ENCODE measurements at regions not wholly inside any gene's neighbourhood (a gene's known extent, or its start where the extent isn't known, plus 50 kb on each side); places are given as distances from the start of the nearest gene placed in this dataset.

DNA sequence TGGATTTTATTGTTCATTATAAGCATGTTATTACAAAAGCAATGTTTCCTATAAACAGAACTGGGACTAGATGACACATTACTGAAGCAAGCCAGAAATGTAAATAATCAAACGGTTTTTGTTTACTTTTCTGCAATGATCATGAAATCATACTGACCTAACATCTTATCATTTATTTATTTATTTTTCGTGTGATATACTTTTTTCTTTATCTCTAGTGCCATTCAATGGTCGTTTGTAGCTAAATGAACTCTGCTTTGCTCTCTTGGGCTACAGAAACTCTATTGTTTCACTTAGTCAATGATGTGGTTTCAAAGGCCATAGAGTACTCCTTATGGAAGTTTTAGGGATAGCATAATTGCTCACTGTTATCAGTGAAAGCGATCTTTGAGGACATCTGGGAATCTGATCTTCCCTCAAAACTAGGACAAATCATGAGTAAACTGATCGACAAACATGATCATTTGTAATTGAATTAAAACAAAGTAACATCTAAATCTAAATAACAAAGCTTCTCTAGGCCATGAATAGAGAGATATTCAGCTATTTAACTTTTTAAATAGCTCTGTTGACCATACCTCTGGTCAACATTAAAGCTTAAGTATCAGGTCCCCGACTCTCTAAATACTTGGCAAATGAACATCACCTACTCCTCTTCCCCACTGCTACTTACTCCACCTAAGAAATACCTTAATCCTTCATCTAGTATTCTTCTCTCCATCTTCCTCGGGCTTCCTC, 933.4 kb downstream of the TFAP2A start:
- intact Hi-C loops (cut with micrococcal nuclease) = no loop called here
- H3K27ac Mint-ChIP-seq = no peak overlapping the region
- H3K36me3 Mint-ChIP-seq (ENCODE audit: low read depth) = no peaks in the 10 kb centered on the region
- H3K27me3 Mint-ChIP-seq = no peaks in the 10 kb centered on the region
- H3K4me3 Mint-ChIP-seq = no peak overlapping the region
- H3K4me1 Mint-ChIP-seq (ENCODE audit: low read depth) = no peaks in the 10 kb centered on the region
- H3K9me3 Mint-ChIP-seq = no peaks in the 10 kb centered on the region

GRCh38 chr6:9468277-9468676, 946.6 kb downstream of the TFAP2A start:
- H3K4me3 Mint-ChIP-seq = no peak overlapping the region
- H3K9me3 Mint-ChIP-seq = no peaks in the 10 kb centered on the region
- H3K36me3 Mint-ChIP-seq (ENCODE audit: low read depth) = no peaks in the 10 kb centered on the region
- no peaks in the 10 kb centered on the region for H3K4me1 Mint-ChIP-seq (ENCODE audit: low read depth)
- intact Hi-C loops (cut with micrococcal nuclease) = no loop called here
- H3K27me3 Mint-ChIP-seq = no peaks in the 10 kb centered on the region
- no peak overlapping the region for H3K27ac Mint-ChIP-seq

DNA sequence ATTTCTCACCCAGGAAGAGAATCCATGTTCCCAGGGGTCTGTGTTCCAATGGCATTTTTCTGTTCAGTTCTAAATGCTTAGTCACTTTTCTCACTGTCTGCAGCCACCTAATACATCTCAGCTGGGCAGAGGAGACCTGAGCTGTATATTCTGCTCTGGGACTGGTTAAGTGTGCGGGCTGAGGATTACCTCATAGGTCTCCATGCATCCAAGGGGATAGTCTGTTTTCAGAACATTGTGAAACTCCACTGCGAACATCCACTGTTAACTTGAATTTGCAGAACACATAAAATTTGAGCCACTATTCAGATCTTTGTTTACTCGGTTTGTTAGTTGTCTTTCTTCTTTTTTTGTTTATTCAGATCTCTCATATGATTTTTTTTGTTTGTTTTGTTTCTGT, 947.1 kb downstream of the TFAP2A start:
- Mint-ChIP-seq H3K36me3 (ENCODE audit: low read depth) (no peaks in the 10 kb centered on the region), H3K9me3 (no peaks in the 10 kb centered on the region), H3K27ac (no peak overlapping the region), H3K27me3 (no peaks in the 10 kb centered on the region), H3K4me3 (no peak overlapping the region), H3K4me1 (ENCODE audit: low read depth) (no peaks in the 10 kb centered on the region)
- intact Hi-C loops (cut with micrococcal nuclease) = no loop called here

- intact Hi-C loops (cut with micrococcal nuclease) = no loop called here
- Mint-ChIP-seq H3K27me3 (no peaks in the 10 kb centered on the region), H3K4me3 (no peak overlapping the region), H3K36me3 (ENCODE audit: low read depth) (no peaks in the 10 kb centered on the region), H3K27ac (no peak overlapping the region), H3K4me1 (ENCODE audit: low read depth) (no peaks in the 10 kb centered on the region), H3K9me3 (no peaks in the 10 kb centered on the region)
These were observed 950.3 kb downstream of the TFAP2A start for GRCh38 chr6:9464583-9464982.

DNA sequence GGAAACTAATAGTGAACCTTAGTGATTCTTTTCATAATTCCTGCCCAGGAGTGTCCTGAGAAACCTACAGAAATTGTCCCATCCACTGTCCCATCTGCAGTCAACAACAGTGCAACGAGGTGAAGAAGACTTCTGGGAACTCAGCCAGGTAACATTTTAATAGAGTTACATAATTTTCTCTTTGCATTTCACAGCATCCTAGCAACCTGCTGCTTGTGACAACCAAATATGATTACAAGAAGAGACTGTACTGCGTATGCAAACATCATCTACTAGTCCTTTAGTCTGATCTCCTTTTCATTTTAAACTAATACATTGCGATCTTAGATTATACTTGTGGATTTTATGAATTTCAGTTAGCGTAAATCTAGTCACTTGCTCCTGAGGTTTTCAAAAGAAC, 951.6 kb downstream of the TFAP2A start:
- intact Hi-C loops (cut with micrococcal nuclease) = no loop called here
- H3K4me3 Mint-ChIP-seq = no peak overlapping the region
- no peaks in the 10 kb centered on the region for H3K36me3 Mint-ChIP-seq (ENCODE audit: low read depth)

GRCh38 chr6:9461188-9461587, 953.7 kb downstream of the TFAP2A start:
- Mint-ChIP-seq H3K4me1 (ENCODE audit: low read depth) (no peaks in the 10 kb centered on the region), H3K27ac (no peak overlapping the region), H3K4me3 (no peak overlapping the region), H3K27me3 (no peaks in the 10 kb centered on the region), H3K9me3 (no peaks in the 10 kb centered on the region), H3K36me3 (ENCODE audit: low read depth) (no peaks in the 10 kb centered on the region)
- intact Hi-C loops (cut with micrococcal nuclease) = no loop called here

More for the DNA sequence above, 951.6 kb downstream of the TFAP2A start:
- Mint-ChIP-seq H3K27ac (no peak overlapping the region), H3K27me3 (no peaks in the 10 kb centered on the region), H3K9me3 (no peaks in the 10 kb centered on the region), H3K4me1 (ENCODE audit: low read depth) (no peaks in the 10 kb centered on the region)

DNA sequence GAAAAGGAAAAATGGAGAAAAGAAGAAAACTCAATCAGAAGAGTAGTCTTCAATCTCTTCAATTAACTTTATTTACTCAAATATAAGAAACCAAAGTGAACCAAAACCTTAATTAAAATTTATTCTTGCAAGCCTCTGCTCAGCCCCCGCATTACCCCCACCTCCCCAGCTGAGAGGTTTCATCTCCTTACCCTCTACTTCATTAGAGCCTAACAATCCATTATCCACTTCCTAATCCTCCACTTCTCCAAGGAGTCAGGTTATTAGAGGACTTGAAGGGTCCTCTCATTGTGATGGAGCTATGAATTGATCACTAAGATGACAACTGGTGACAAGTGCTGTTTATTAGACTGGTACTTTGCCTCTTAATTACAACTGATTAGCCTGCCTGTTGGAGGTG, 956.5 kb downstream of the TFAP2A start:
- Mint-ChIP-seq H3K27ac (no peak overlapping the region), H3K27me3 (no peaks in the 10 kb centered on the region)
- intact Hi-C loops (cut with micrococcal nuclease) = no loop called here

DNA sequence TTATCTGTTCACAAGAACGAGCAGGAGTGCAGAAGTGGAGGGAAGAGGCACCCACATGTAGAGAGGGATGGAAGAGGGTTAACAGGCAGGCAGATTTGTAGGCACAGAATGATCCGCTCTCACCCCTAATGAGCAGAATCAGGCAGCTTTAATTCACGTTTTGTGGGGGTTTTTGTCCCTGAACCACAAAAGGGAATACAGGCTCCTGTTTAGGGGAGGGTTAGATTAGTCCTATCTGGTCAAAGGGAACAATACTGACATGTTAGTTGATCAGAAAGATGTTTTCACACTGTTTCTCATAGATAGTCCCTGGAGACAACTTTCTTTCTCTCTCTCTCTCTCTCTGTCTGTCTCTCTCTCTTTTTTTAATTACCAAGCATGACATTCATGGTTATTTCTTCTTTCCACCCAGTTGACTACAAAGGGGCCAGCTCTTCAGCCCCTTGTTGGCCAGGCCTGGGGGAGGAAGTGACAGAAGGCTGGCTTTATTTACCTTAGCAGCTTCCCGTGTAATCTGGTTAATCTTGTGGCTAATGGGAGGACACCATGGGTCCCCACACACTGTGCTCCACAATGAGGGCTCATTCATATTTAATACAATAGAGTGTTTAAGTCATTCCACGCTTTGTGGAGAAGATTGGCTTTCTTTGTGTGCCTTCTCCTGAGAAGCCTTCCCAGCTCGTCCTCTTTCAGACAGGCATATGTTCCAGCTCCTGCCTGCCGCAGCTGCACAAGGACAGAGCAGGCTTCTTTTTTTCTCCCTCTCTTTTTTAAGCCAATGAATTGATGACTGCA, 958.8 kb downstream of the TFAP2A start:
- H3K4me3 Mint-ChIP-seq = no peak overlapping the region
- no peaks in the 10 kb centered on the region for H3K9me3 Mint-ChIP-seq
- H3K36me3 Mint-ChIP-seq (ENCODE audit: low read depth) = no peaks in the 10 kb centered on the region
- H3K4me1 Mint-ChIP-seq (ENCODE audit: low read depth) = no peaks in the 10 kb centered on the region
- H3K27me3 Mint-ChIP-seq = no peaks in the 10 kb centered on the region
- H3K27ac Mint-ChIP-seq = no peak overlapping the region
- intact Hi-C loops (cut with micrococcal nuclease) = no loop called here

More for the DNA sequence above, 956.5 kb downstream of the TFAP2A start:
- no peaks in the 10 kb centered on the region for H3K9me3 Mint-ChIP-seq
- H3K4me3 Mint-ChIP-seq = no peak overlapping the region
- H3K36me3 Mint-ChIP-seq (ENCODE audit: low read depth) = no peaks in the 10 kb centered on the region
- no peaks in the 10 kb centered on the region for H3K4me1 Mint-ChIP-seq (ENCODE audit: low read depth)

- intact Hi-C loops (cut with micrococcal nuclease) = no loop called here
- Mint-ChIP-seq H3K4me1 (ENCODE audit: low read depth) (no peaks in the 10 kb centered on the region), H3K4me3 (no peak overlapping the region), H3K27me3 (no peaks in the 10 kb centered on the region), H3K27ac (no peak overlapping the region), H3K36me3 (ENCODE audit: low read depth) (no peaks in the 10 kb centered on the region), H3K9me3 (peaks cover 22% of the 10 kb centered on the region)
These were observed 975.1 kb downstream of the TFAP2A start for GRCh38 chr6:9439621-9440330.

GRCh38 chr6:9437836-9438235, 977.0 kb downstream of the TFAP2A start:
- H3K9me3 Mint-ChIP-seq = peaks cover 4% of the 10 kb centered on the region

DNA sequence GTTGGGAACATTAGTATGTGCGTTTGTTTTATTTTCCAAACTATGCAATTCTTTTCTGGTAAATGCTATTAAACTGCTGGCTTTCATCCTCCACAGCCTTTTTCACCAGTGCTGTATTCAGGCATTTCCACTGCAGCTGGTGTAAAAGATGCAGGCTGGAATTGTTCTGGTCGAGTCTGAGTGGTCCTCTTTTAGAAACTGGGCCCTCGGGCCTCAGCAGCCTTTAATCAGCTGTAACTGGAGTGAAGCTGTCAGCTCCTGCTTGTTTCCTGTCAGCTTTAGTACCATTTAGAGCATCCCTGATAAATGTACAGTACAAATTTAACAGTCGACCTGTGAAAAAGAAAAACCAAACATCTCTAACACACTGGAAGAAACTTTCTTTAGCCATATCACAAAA, 979.6 kb downstream of the TFAP2A start:
- Mint-ChIP-seq H3K9me3 (no peaks in the 10 kb centered on the region), H3K36me3 (ENCODE audit: low read depth) (no peaks in the 10 kb centered on the region), H3K4me3 (no peak overlapping the region), H3K4me1 (ENCODE audit: low read depth) (no peaks in the 10 kb centered on the region), H3K27ac (no peak overlapping the region), H3K27me3 (no peaks in the 10 kb centered on the region)
- intact Hi-C loops (cut with micrococcal nuclease) = no loop called here

More at GRCh38 chr6:9437836-9438235, 977.0 kb downstream of the TFAP2A start:
- intact Hi-C loops (cut with micrococcal nuclease) = no loop called here
- Mint-ChIP-seq H3K4me1 (ENCODE audit: low read depth) (no peaks in the 10 kb centered on the region), H3K27ac (no peak overlapping the region), H3K27me3 (no peaks in the 10 kb centered on the region), H3K4me3 (no peak overlapping the region), H3K36me3 (ENCODE audit: low read depth) (no peaks in the 10 kb centered on the region)

- intact Hi-C loops (cut with micrococcal nuclease) = no loop called here
- Mint-ChIP-seq H3K4me1 (ENCODE audit: low read depth) (no peaks in the 10 kb centered on the region), H3K27ac (no peak overlapping the region), H3K4me3 (no peak overlapping the region), H3K27me3 (no peaks in the 10 kb centered on the region), H3K36me3 (ENCODE audit: low read depth) (no peaks in the 10 kb centered on the region), H3K9me3 (no peaks in the 10 kb centered on the region)
These were observed 982.9 kb downstream of the TFAP2A start for GRCh38 chr6:9431945-9432344.

DNA sequence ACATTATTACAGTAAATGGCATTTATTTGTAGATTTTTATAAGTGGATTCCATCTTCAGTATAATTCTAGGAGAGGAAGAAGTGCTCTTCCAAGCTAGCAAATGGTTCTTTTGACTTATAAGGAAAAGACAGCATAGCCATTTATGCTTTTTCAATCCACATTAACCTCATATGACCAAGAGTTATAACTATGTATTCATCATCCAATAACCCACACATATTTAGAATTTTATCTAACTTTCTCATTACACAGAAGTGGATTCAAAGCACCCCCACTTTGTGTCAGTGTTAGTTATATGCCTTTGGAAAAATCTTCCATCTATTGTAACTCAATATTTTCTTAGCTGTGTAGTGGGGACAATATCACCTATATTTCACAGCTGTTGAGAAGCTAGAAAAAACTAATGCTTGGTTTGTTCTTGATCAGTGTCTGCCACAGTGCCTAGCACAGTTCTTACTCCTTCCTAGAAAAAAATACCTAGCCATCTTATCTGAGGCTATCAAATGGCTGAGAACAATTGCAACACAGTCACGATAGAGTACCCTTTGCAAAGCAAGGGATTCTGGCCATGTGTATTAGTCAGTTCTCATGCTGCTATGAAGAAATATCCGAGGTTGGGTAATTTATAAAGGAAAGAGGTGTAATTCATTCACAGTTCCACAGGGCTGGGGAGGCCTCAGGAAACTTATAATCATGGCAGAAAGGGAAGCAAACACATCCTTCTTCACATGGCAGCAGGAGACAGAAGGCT, 986.3 kb downstream of the TFAP2A start:
- Mint-ChIP-seq H3K4me3 (no peak overlapping the region), H3K36me3 (ENCODE audit: low read depth) (no peaks in the 10 kb centered on the region), H3K4me1 (ENCODE audit: low read depth) (no peaks in the 10 kb centered on the region), H3K27me3 (no peaks in the 10 kb centered on the region), H3K9me3 (no peaks in the 10 kb centered on the region), H3K27ac (no peak overlapping the region)
- intact Hi-C loops (cut with micrococcal nuclease) = no loop called here

DNA sequence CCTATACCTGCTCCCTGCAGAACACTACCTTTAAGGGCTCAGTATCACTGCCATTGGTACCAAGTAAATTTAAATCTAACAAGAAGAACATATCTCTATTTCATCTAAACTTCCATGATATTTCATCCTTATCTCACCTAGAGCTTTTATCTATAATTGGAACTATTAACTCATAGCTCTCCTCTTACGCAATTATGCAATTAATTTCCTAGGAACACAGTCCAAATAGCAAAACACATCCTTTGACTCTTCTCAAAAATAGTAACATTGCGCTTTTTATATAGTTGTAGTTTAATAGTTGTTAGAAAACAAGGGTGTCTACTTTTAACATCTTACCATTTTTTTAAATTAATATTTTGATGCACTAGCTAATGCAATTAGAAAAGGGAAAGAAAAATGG, 986.8 kb upstream of the SLC35B3 start:
- no peak overlapping the region for H3K27ac Mint-ChIP-seq
- H3K27me3 Mint-ChIP-seq = no peaks in the 10 kb centered on the region
- H3K36me3 Mint-ChIP-seq (ENCODE audit: low read depth) = no peaks in the 10 kb centered on the region

More for the DNA sequence above, 986.8 kb upstream of the SLC35B3 start:
- H3K9me3 Mint-ChIP-seq = no peaks in the 10 kb centered on the region
- no peaks in the 10 kb centered on the region for H3K4me1 Mint-ChIP-seq (ENCODE audit: low read depth)
- intact Hi-C loops (cut with micrococcal nuclease) = no loop called here
- H3K4me3 Mint-ChIP-seq = no peak overlapping the region
